ENCODE measurements at regions not wholly inside any gene's neighbourhood (a gene's known extent, or its start where the extent isn't known, plus 50 kb on each side); places are given as distances from the start of the nearest gene placed in this dataset.

DNA sequence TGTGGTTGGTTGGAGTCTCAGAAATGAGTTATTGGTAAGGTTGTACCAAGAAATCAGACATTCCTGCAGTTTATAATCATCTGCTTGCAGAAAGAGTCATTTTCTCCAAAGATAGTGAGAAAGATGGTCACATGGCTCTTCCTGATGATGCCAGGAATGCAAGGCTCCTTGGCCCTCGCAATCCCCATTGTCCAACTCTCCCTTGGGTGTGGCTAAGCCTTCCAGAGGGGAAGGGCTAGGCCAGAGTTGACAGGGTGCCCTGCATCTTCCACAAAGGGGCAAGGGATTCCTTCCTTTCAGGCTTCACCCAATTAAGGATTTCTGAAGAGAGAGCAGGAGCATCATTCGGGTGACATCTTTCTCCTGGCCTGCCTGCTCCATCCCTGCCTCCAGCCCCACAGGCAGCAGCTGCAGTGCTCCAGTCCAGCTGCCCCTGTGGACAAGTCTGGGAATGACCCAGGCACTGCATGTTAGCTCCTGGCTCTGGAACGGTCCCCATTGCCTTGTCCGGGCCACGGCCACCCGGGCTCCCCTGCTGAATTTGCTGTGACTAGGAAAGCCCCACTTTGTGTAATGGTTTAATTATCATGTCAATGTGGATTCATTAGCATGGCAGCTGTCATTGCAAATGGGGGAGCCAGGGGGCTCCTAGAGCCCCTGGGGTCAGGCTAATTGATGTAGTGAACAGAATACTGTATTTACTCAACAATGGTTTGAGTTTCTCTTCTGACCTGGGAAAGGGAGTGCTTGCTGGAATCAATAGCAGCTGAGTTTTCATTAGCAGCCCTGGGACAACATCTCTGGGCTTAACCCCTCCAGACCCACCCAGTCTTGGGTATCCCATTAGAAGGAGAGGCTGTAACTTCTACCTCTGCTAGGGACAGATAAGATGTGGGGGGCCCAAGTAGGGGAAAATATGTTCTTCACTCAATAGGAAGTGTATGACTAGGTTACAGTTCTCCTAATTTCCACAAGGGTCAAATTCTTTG lies 112.6 kb upstream of the TBX20 start:
- Mint-ChIP-seq H3K27ac (no peak overlapping the region), H3K4me1 (no peaks in the 10 kb centered on the region), H3K4me3 (no peak overlapping the region), H3K27me3 (ENCODE audit: insufficient read depth, low read depth) (peaks cover 5% of the 10 kb centered on the region), H3K9me3 (no peaks in the 10 kb centered on the region), H3K36me3 (no peaks in the 10 kb centered on the region)
- H3K9me3 ChIP-seq (ENCODE audit: low read depth) = no peaks in the 10 kb centered on the region
- no peaks in the 10 kb centered on the region for H3K27me3 ChIP-seq
- H3F3A ChIP-seq (ENCODE audit: low read depth) = peaks cover 14% of the 10 kb centered on the region
- no peak overlapping the region for H2AFZ ChIP-seq (replicated peaks)
- peak; percentile 45 for DNase-seq (ENCODE audit: low spot score)
- peaks cover 12% of the 10 kb centered on the region for H3K4me1 ChIP-seq
- no peak overlapping the region for H3K9ac ChIP-seq
- H3K4me3 ChIP-seq = no peak overlapping the region
- H4K20me1 ChIP-seq (ENCODE audit: low read depth) = no peaks in the 10 kb centered on the region
- no peaks in the 10 kb centered on the region for H3K36me3 ChIP-seq
- H3K4me2 ChIP-seq = peak overlapping the region; percentile 45
- H3K79me2 ChIP-seq (ENCODE audit: low read depth) = no peaks in the 10 kb centered on the region
- H3K27ac ChIP-seq = no peak overlapping the region
- no peak for TF ChIP-seq EZH2 (IDR thresholded peaks at IDR 0.05)
- TF ChIP-seq EZH2phosphoT487 (IDR thresholded peaks at IDR 0.05) = no peak
- TF ChIP-seq CTCF (IDR thresholded peaks at IDR 0.05) = peak; percentile 21

- DNase-seq (ENCODE audit: low spot score) = no peak
- H3K27me3 Mint-ChIP-seq (ENCODE audit: insufficient read depth, low read depth) = peaks cover 5% of the 10 kb centered on the region
- Histone ChIP-seq H3K27me3 (no peaks in the 10 kb centered on the region), H3F3A (ENCODE audit: low read depth) (peaks cover 14% of the 10 kb centered on the region), H4K20me1 (ENCODE audit: low read depth) (no peaks in the 10 kb centered on the region), H3K79me2 (ENCODE audit: low read depth) (no peaks in the 10 kb centered on the region), H3K4me2 (no peak overlapping the region), H3K4me1 (peaks cover 12% of the 10 kb centered on the region), H3K36me3 (no peaks in the 10 kb centered on the region), H2AFZ (replicated peaks) (no peak overlapping the region), H3K9me3 (ENCODE audit: low read depth) (no peaks in the 10 kb centered on the region), H3K27ac (no peak overlapping the region), H3K9ac (no peak overlapping the region), H3K4me3 (no peak overlapping the region)
- no peak overlapping the region for H3K4me3 Mint-ChIP-seq
- no peaks in the 10 kb centered on the region for H3K36me3 Mint-ChIP-seq
- no peaks in the 10 kb centered on the region for H3K4me1 Mint-ChIP-seq
- TF ChIP-seq EZH2 (IDR thresholded peaks at IDR 0.05) = no peak
- no peak for TF ChIP-seq EZH2phosphoT487 (IDR thresholded peaks at IDR 0.05)
- no peak for TF ChIP-seq CTCF (IDR thresholded peaks at IDR 0.05)
- no peak overlapping the region for H3K27ac Mint-ChIP-seq
- no peaks in the 10 kb centered on the region for H3K9me3 Mint-ChIP-seq
Observed at GRCh38 chr7:35365523-35365922, 111.6 kb upstream of the TBX20 start.

- DNase-seq (ENCODE audit: low spot score) = no peak
- Histone ChIP-seq H3K4me1 (peaks cover 12% of the 10 kb centered on the region), H3K79me2 (ENCODE audit: low read depth) (no peaks in the 10 kb centered on the region), H3K9ac (no peak overlapping the region), H3K9me3 (ENCODE audit: low read depth) (no peaks in the 10 kb centered on the region), H3K4me3 (no peak overlapping the region), H3F3A (ENCODE audit: low read depth) (peaks cover 13% of the 10 kb centered on the region), H3K27me3 (no peaks in the 10 kb centered on the region), H3K4me2 (no peak overlapping the region), H4K20me1 (ENCODE audit: low read depth) (no peaks in the 10 kb centered on the region), H3K27ac (no peak overlapping the region), H2AFZ (replicated peaks) (no peak overlapping the region), H3K36me3 (no peaks in the 10 kb centered on the region)
- Mint-ChIP-seq H3K27me3 (ENCODE audit: insufficient read depth, low read depth) (peaks cover 3% of the 10 kb centered on the region), H3K4me3 (no peak overlapping the region), H3K27ac (no peak overlapping the region), H3K36me3 (no peaks in the 10 kb centered on the region), H3K9me3 (peaks cover 8% of the 10 kb centered on the region), H3K4me1 (no peaks in the 10 kb centered on the region)
- TF ChIP-seq EZH2phosphoT487 (IDR thresholded peaks at IDR 0.05) (no peak), EZH2 (IDR thresholded peaks at IDR 0.05) (no peak), CTCF (IDR thresholded peaks at IDR 0.05) (no peak)
Observed at GRCh38 chr7:35362341-35362740, 108.4 kb upstream of the TBX20 start.

Data from neural progenitor cell (in vitro differentiated cells).